ENCODE measurements at regions not wholly inside any gene's neighbourhood (a gene's known extent, or its start where the extent isn't known, plus 50 kb on each side); places are given as distances from the start of the nearest gene placed in this dataset.

- Histone ChIP-seq H3K27ac (no peak overlapping the region), H3K27me3 (ENCODE audit: insufficient read depth, low read depth, severe bottlenecking) (no peaks in the 10 kb centered on the region), H3K9me3 (ENCODE audit: severe bottlenecking) (no peaks in the 10 kb centered on the region), H3K4me3 (ENCODE audit: low read depth, low read length) (no peak overlapping the region), H3K36me3 (no peaks in the 10 kb centered on the region)
- DNase-seq: no peak
- TF ChIP-seq CTCF (IDR thresholded peaks at IDR 0.05; ENCODE audit: low read depth, low read length): no peak
These were observed 70.6 kb upstream of the TCF4 start for GRCh38 chr18:55658598-55658997.

GRCh38 chr18:55657572-55658331 lies 69.8 kb upstream of the TCF4 start:
- H3K36me3 ChIP-seq: no peaks in the 10 kb centered on the region
- H3K9me3 ChIP-seq (ENCODE audit: severe bottlenecking): no peaks in the 10 kb centered on the region
- DNase-seq: no peak
- no peaks in the 10 kb centered on the region for H3K27me3 ChIP-seq (ENCODE audit: insufficient read depth, low read depth, severe bottlenecking)
- no peak overlapping the region for H3K4me3 ChIP-seq (ENCODE audit: low read depth, low read length)
- TF ChIP-seq CTCF (IDR thresholded peaks at IDR 0.05; ENCODE audit: low read depth, low read length): no peak
- H3K27ac ChIP-seq: no peak overlapping the region

DNA sequence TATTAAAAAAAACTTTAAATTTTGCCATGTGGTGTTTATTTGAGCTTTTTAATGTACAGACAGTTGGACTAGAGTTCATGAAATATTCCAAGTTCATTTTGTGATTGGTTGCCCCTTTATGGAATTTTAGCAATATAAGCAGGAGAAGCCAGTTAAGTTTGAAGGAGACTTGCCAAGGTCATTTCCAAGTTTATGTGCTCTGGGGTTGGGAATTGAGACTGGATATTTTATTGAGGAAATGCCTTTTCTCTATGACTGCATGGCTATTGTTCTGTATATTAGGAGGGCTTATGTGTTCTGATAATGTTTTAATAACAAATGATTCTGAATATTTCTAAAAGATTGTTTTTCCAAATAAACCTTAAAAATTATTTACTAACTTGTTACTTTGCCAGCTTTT lies 67.0 kb upstream of the TCF4 start:
- Histone ChIP-seq H3K4me3 (ENCODE audit: low read depth, low read length) (no peak overlapping the region), H3K36me3 (no peaks in the 10 kb centered on the region), H3K27ac (no peak overlapping the region), H3K9me3 (ENCODE audit: severe bottlenecking) (no peaks in the 10 kb centered on the region), H3K27me3 (ENCODE audit: insufficient read depth, low read depth, severe bottlenecking) (no peaks in the 10 kb centered on the region)
- no peak for TF ChIP-seq CTCF (IDR thresholded peaks at IDR 0.05; ENCODE audit: low read depth, low read length)
- DNase-seq: no peak

DNA sequence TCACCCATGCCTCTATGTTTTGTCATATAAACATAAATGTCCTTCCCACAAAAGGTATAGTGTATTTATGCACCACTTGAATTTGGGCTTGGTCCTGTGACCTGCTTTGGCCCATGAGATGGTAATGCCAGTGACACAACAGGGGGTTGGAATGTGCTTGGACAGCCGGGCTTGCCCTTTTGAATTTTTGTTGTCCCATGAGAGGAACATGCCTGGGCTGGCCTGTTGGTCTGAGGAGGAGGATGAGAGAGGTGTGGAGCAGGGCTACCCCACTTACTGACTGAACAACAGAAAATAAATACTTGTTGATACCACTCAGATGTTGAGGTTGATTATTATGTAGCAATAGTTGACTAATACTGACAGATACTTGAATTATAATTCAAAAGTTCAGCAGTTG lies 63.2 kb upstream of the TCF4 start:
- no peak for TF ChIP-seq CTCF (IDR thresholded peaks at IDR 0.05; ENCODE audit: low read depth, low read length)
- Histone ChIP-seq H3K4me3 (ENCODE audit: low read depth, low read length) (no peak overlapping the region), H3K9me3 (ENCODE audit: severe bottlenecking) (no peaks in the 10 kb centered on the region), H3K27me3 (ENCODE audit: insufficient read depth, low read depth, severe bottlenecking) (no peaks in the 10 kb centered on the region), H3K36me3 (no peaks in the 10 kb centered on the region), H3K27ac (no peak overlapping the region)
- no peak for DNase-seq

- no peak for TF ChIP-seq CTCF (IDR thresholded peaks at IDR 0.05; ENCODE audit: low read depth, low read length)
- H3K36me3 ChIP-seq: no peaks in the 10 kb centered on the region
- H3K27me3 ChIP-seq (ENCODE audit: insufficient read depth, low read depth, severe bottlenecking): no peaks in the 10 kb centered on the region
- no peak overlapping the region for H3K4me3 ChIP-seq (ENCODE audit: low read depth, low read length)
- no peak for DNase-seq
- no peaks in the 10 kb centered on the region for H3K9me3 ChIP-seq (ENCODE audit: severe bottlenecking)
- no peak overlapping the region for H3K27ac ChIP-seq
These were observed 62.4 kb upstream of the TCF4 start for GRCh38 chr18:55650363-55650870.

DNA sequence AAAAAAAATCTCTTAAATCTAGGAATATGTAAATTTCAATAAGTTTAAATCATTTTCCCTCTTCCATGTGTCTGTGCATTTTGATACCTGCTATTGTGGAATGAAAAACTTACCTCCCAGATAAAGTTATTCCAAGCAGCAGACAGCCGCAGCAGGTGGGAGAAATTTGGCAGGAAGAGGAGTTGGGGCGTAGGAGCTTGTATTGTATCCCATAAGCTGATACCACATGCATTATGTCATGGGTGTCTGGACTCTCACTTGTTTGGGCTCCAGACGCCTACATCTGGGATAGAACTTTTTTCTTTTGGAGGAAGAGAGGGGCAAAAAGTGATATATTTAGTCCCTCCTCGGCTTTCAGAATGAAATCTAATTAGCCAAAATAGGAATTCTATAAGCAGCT lies 59.3 kb upstream of the TCF4 start:
- H3K9me3 ChIP-seq (ENCODE audit: severe bottlenecking): no peaks in the 10 kb centered on the region
- no peak overlapping the region for H3K27ac ChIP-seq
- no peaks in the 10 kb centered on the region for H3K36me3 ChIP-seq
- no peak overlapping the region for H3K4me3 ChIP-seq (ENCODE audit: low read depth, low read length)
- TF ChIP-seq CTCF (IDR thresholded peaks at IDR 0.05; ENCODE audit: low read depth, low read length): no peak
- H3K27me3 ChIP-seq (ENCODE audit: insufficient read depth, low read depth, severe bottlenecking): no peaks in the 10 kb centered on the region
- no peak for DNase-seq
